Suprapubic skin (tissue), 4 donors: ENCODE measurements at regions not wholly inside any gene's neighbourhood (a gene's known extent, or its start where the extent isn't known, plus 50 kb on each side); places are given as distances from the start of the nearest gene placed in this dataset.

Source experiments
- CTCF ChIP-seq, 2 donors: fragments of 200-600 bp in 1 of 2; fragments of 450-650 bp in 1 of 2; sonication (generic) in 1 of 2; IDR thresholded peaks; one replicate each; pipeline ENCODE4 v1.5.1; 2016 to 2019; ENCODE audit warnings: antibody characterized with exemption in 2 of 2, mild to moderate bottlenecking in 1 of 2, moderate library complexity in 1 of 2
- EP300 ChIP-seq: sonication (generic); formaldehyde crosslinking; IDR thresholded peaks from one replicate; pipeline ENCODE4 v1.6.1; 2017; ENCODE audit warnings: antibody characterized with exemption
- POLR2A ChIP-seq, 2 donors: fragments of 450-650 bp; IDR thresholded peaks; one replicate each; pipeline ENCODE4 v1.6.1; 2017; ENCODE audit warnings: antibody characterized with exemption in 2 of 2, mild to moderate bottlenecking in 2 of 2, moderate library complexity in 2 of 2
- POLR2AphosphoS5 ChIP-seq, 3 donors: sonication (generic); formaldehyde crosslinking; IDR thresholded peaks; one replicate each; pipeline ENCODE4 v1.6.1; 2017; ENCODE audit warnings: antibody characterized with exemption in 3 of 3

GRCh38 chr2:154623819-154624218 lies 74.7 kb upstream of the KCNJ3 start:
- TF ChIP-seq CTCF (IDR thresholded peaks at IDR 0.05) (peak in 1 of 2 donors; percentile 30), EP300 (no peak), POLR2AphosphoS5 (IDR thresholded peaks at IDR 0.05) (no peak), POLR2A (IDR thresholded peaks at IDR 0.05) (no peak)
